GM12878 (cell line): ENCODE measurements at regions not wholly inside any gene's neighbourhood (a gene's known extent, or its start where the extent isn't known, plus 50 kb on each side); places are given as distances from the start of the nearest gene placed in this dataset.

Experiments
- ATAC-seq: fragments of 200-7000 bp; cut with Tn5 transposase; 3 replicates; pipeline ENCODE4 v1.9.1; 2020; ENCODE audit warnings: mild to moderate bottlenecking, moderate library complexity
- BruUV-seq: library from RNA; stranded (reverse); fragments of 400-500 nt; replicated peaks from 2 replicates; lab custom pipeline; 2021; lab: Mats Ljungman, UMichigan
- CTCF ChIA-PET: fragments of 300-600 bp; sonication (Branson Sonifier 250); formaldehyde crosslinking; extraction: SDS; loops from one replicate; lab custom pipeline; 2021; ENCODE audit warnings: inconsistent platforms; lab: Yijun Ruan, JAX
- POLR2A ChIA-PET: fragments of 350-600 bp; formaldehyde crosslinking; extraction: SDS; loops from one replicate; lab custom pipeline; 2021; ENCODE audit warnings: inconsistent platforms; lab: Charles Lee
- RAD21 ChIA-PET: fragments of 300-600 bp; sonication (Branson Sonifier 250); formaldehyde crosslinking; loops from one replicate; lab custom pipeline; 2023; ENCODE audit warnings: antibody characterized with exemption; ENCODE audit not compliant: unreplicated experiment; lab: Charles Lee
- SMC1A ChIA-PET: fragments of 300-600 bp; sonication (Branson Sonifier 250); formaldehyde crosslinking; loops from one replicate; lab custom pipeline; 2023; ENCODE audit not compliant: unreplicated experiment, uncharacterized antibody; lab: Charles Lee
- DNase-seq: peaks from one replicate; pipeline ENCODE4 v3.0.0-alpha.2; 2011; ENCODE audit warnings: low read depth, low spot score
- FAIRE-seq: peaks from 3 replicates; lab custom pipeline; 2011; peaks lifted over from hg19 to GRCh38; lab: Jason Lieb, UNC
- H2AFZ ChIP-seq: 2 replicates; pipeline ENCODE4 v1.6.0; 2011; ENCODE audit warnings: low read depth, low read length, control low read depth; ENCODE audit not compliant: control insufficient read depth
- H3K27ac ChIP-seq: 2 replicates; pipeline ENCODE4 v1.5.1; 2011; ENCODE audit warnings: control low read depth; ENCODE audit not compliant: control insufficient read depth, insufficient read depth
- H3K27me3 ChIP-seq, 2 experiments: replicated peaks in 1 of 2; 2 replicates each; pipeline versions ENCODE4 v1.6.0 to v1.6.1; 2011; ENCODE audit warnings: low read length in 1 of 2; ENCODE audit not compliant: control insufficient read depth in 2 of 2, insufficient read depth in 2 of 2
- H3K36me3 ChIP-seq, 2 experiments: 2 replicates each; pipeline ENCODE4 v1.5.1; 2011; ENCODE audit warnings: low read length in 1 of 2; ENCODE audit not compliant: control insufficient read depth in 2 of 2, insufficient read depth in 2 of 2
- H3K4me1 ChIP-seq: 2 replicates; pipeline ENCODE4 v1.6.1; 2011; ENCODE audit warnings: mild to moderate bottlenecking, low read length, moderate library complexity, mixed read lengths; ENCODE audit not compliant: control insufficient read depth, insufficient read depth
- H3K4me2 ChIP-seq: 2 replicates; pipeline ENCODE4 v1.6.0; 2011; ENCODE audit warnings: control low read depth; ENCODE audit not compliant: control insufficient read depth, insufficient read depth
- H3K4me3 ChIP-seq: fragments of 200-600 bp; sonication (generic); 2 replicates; pipeline ENCODE4 v1.5.1; 2016
- H3K79me2 ChIP-seq: 2 replicates; pipeline ENCODE4 v1.6.0; 2011; ENCODE audit warnings: low read length; ENCODE audit not compliant: control insufficient read depth, insufficient read depth
- H3K9ac ChIP-seq: 2 replicates; pipeline ENCODE4 v1.8.0; 2011; ENCODE audit warnings: low read length, control low read depth, mixed read lengths; ENCODE audit not compliant: control insufficient read depth, insufficient read depth
- H3K9me3 ChIP-seq: replicated peaks from 3 replicates; pipeline ENCODE4 v1.5.1; 2011; ENCODE audit warnings: mild to moderate bottlenecking, low read length; ENCODE audit not compliant: control insufficient read depth, insufficient read depth
- H4K20me1 ChIP-seq: 2 replicates; pipeline ENCODE4 v1.6.0; 2011; ENCODE audit not compliant: control insufficient read depth, insufficient read depth
- KAT2A ChIP-seq: conservative IDR thresholded peaks from 2 replicates; pipeline ENCODE4 v1.6.1; 2011; ENCODE audit warnings: low read depth, low read length; ENCODE audit not compliant: control insufficient read depth
- PML ChIP-seq: IDR thresholded peaks from 2 replicates; pipeline ENCODE4 v1.6.1; 2012; ENCODE audit warnings: low read length, inconsistent platforms
- RAD51 ChIP-seq: fragments of 450-650 bp; IDR thresholded peaks from 2 replicates; pipeline ENCODE4 v1.6.1; 2016; ENCODE audit warnings: moderate library complexity, mild to moderate bottlenecking, inconsistent platforms
- SMARCA5 ChIP-seq: fragments of 450-650 bp; IDR thresholded peaks from 2 replicates; pipeline ENCODE4 v1.6.1; 2017; ENCODE audit warnings: mild to moderate bottlenecking
- in situ Hi-C: fragments of 300-500 bp; cut with MboI; formaldehyde crosslinking; loops from 9 replicates; pipeline ENCODE4 v1.14.3; 2018; ENCODE audit warnings: mixed read lengths
- intact Hi-C: fragments of 100-400 bp; cut with micrococcal nuclease; formaldehyde crosslinking; loops from one replicate; pipeline ENCODE4 v1.14.2; 2022; ENCODE audit not compliant: unreplicated experiment
- TF ChIP-seq, protein P1 (sequence below): IDR thresholded peaks from 2 replicates; pipeline ENCODE4 v1.6.1; 2012; ENCODE audit warnings: mild to moderate bottlenecking, low read depth, low read length
- TF ChIP-seq, protein P2 (sequence below): fragments of 450-650 bp; formaldehyde crosslinking; IDR thresholded peaks from 2 replicates; pipeline ENCODE4 v1.4.0; 2022; ENCODE audit warnings: mild to moderate bottlenecking, moderate library complexity

DNA sequence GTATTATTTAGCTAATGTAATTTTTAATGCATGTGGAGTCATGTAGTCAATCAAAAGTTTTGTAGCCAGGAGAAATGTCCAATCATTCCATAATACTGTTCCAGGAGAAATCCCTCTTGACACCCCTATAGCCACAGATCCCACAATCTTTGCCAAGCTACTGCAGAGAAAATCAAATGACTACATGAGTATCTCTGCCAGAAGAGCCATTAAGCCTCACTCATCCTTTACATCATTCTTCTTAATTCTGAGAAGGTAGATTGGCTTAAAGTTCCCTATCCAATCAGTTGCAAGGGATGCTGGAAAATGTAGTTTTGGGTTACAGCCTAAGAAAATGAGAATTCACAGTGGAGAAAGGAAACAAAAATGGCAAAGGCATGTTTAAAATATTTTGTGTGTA lies 502.1 kb downstream of the ZBBX start:
- Histone ChIP-seq H3K9me3 (no peaks in the 10 kb centered on the region), H3K4me1 (no peaks in the 10 kb centered on the region), H3K4me3 (no peak overlapping the region), H3K4me2 (no peak overlapping the region), H2AFZ (no peak overlapping the region), H3K27ac (no peak overlapping the region), H4K20me1 (no peaks in the 10 kb centered on the region), H3K9ac (no peak overlapping the region), H3K36me3 (no peaks in the 10 kb centered on the region), H3K79me2 (no peaks in the 10 kb centered on the region), H3K27me3 (no peaks in the 10 kb centered on the region)
- no TSS peak for BruUV-seq
- in situ Hi-C loops, result no loop called here
- TF ChIP-seq, protein P1, sequence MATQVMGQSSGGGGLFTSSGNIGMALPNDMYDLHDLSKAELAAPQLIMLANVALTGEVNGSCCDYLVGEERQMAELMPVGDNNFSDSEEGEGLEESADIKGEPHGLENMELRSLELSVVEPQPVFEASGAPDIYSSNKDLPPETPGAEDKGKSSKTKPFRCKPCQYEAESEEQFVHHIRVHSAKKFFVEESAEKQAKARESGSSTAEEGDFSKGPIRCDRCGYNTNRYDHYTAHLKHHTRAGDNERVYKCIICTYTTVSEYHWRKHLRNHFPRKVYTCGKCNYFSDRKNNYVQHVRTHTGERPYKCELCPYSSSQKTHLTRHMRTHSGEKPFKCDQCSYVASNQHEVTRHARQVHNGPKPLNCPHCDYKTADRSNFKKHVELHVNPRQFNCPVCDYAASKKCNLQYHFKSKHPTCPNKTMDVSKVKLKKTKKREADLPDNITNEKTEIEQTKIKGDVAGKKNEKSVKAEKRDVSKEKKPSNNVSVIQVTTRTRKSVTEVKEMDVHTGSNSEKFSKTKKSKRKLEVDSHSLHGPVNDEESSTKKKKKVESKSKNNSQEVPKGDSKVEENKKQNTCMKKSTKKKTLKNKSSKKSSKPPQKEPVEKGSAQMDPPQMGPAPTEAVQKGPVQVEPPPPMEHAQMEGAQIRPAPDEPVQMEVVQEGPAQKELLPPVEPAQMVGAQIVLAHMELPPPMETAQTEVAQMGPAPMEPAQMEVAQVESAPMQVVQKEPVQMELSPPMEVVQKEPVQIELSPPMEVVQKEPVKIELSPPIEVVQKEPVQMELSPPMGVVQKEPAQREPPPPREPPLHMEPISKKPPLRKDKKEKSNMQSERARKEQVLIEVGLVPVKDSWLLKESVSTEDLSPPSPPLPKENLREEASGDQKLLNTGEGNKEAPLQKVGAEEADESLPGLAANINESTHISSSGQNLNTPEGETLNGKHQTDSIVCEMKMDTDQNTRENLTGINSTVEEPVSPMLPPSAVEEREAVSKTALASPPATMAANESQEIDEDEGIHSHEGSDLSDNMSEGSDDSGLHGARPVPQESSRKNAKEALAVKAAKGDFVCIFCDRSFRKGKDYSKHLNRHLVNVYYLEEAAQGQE, result no peak
- TF ChIP-seq KAT2A (no peak), RAD51 (no peak), SMARCA5 (no peak), PML (no peak)
- TF ChIP-seq, protein P2, sequence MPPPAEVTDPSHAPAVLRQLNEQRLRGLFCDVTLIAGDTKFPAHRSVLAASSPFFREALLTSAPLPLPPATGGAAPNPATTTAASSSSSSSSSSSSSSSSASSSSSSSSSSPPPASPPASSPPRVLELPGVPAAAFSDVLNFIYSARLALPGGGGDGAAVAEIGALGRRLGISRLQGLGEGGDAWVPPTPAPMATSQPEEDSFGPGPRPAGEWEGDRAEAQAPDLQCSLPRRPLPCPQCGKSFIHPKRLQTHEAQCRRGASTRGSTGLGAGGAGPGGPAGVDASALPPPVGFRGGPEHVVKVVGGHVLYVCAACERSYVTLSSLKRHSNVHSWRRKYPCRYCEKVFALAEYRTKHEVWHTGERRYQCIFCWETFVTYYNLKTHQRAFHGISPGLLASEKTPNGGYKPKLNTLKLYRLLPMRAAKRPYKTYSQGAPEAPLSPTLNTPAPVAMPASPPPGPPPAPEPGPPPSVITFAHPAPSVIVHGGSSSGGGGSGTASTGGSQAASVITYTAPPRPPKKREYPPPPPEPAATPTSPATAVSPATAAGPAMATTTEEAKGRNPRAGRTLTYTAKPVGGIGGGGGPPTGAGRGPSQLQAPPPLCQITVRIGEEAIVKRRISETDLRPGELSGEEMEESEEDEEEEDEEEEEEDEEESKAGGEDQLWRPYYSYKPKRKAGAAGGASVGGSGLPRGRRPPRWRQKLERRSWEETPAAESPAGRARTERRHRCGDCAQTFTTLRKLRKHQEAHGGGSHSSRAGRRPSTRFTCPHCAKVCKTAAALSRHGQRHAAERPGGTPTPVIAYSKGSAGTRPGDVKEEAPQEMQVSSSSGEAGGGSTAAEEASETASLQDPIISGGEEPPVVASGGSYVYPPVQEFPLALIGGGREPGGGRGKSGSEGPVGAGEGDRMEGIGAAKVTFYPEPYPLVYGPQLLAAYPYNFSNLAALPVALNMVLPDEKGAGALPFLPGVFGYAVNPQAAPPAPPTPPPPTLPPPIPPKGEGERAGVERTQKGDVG (CRISPR knock-in tag), result no peak
- ChIA-PET RAD21 (no interaction called here), POLR2A (no interaction called here), CTCF (interaction anchor here (0.7 kb wide), 1 partner anchor 41 kb away, joined by 3 read pairs; no protein-coding TSS in a partner anchor), SMC1A (no interaction called here)
- intact Hi-C loops, result no loop called here
- no peak for ATAC-seq
- no peak for FAIRE-seq
- no peak for DNase-seq
